Astrocyte (in vitro differentiated cells and primary cell): ENCODE measurements at regions not wholly inside any gene's neighbourhood (a gene's known extent, or its start where the extent isn't known, plus 50 kb on each side); places are given as distances from the start of the nearest gene placed in this dataset.

Experiments used
- DNase-seq: peaks from one replicate; pipeline ENCODE4 v3.0.0-alpha.2; 2010; ENCODE audit warnings: low read depth
- FAIRE-seq: peaks from 2 replicates; lab custom pipeline; 2011; peaks lifted over from hg19 to GRCh38; lab: Jason Lieb, UNC
- H2AFZ ChIP-seq: 2 replicates; pipeline ENCODE4 v1.6.0; 2012; ENCODE audit warnings: low read depth, low read length, inconsistent platforms
- H3K27ac ChIP-seq: 2 replicates; pipeline ENCODE4 v1.5.1; 2011; ENCODE audit warnings: low read depth, low read length, inconsistent platforms
- H3K27me3 ChIP-seq: 2 replicates; pipeline ENCODE4 v1.6.0; 2011; ENCODE audit warnings: low read length, inconsistent platforms; ENCODE audit not compliant: insufficient read depth
- H3K36me3 ChIP-seq: 2 replicates; pipeline ENCODE4 v1.5.1; 2011; ENCODE audit warnings: low read length, inconsistent platforms; ENCODE audit not compliant: insufficient read depth
- H3K4me1 ChIP-seq: 2 replicates; pipeline ENCODE4 v1.5.1; 2011; ENCODE audit warnings: low read length, inconsistent platforms; ENCODE audit not compliant: insufficient read depth
- H3K4me2 ChIP-seq: 2 replicates; pipeline ENCODE4 v1.6.0; 2012; ENCODE audit warnings: low read length, inconsistent platforms
- H3K4me3 ChIP-seq: 2 replicates; pipeline ENCODE4 v1.5.1; 2011; ENCODE audit warnings: low read depth, mild to moderate bottlenecking, low read length, inconsistent platforms; ENCODE audit not compliant: insufficient read depth
- H3K79me2 ChIP-seq: 2 replicates; pipeline ENCODE4 v1.6.0; 2012; ENCODE audit warnings: mild to moderate bottlenecking, low read length, inconsistent platforms; ENCODE audit not compliant: insufficient read depth
- H3K9ac ChIP-seq: 2 replicates; pipeline ENCODE4 v1.6.0; 2012; ENCODE audit warnings: mild to moderate bottlenecking, low read length, inconsistent platforms
- H3K9me3 ChIP-seq: 2 replicates; pipeline ENCODE4 v1.5.1; 2012; ENCODE audit warnings: low read depth, mild to moderate bottlenecking, low read length, inconsistent platforms; ENCODE audit not compliant: insufficient read depth
- H4K20me1 ChIP-seq: 2 replicates; pipeline ENCODE4 v1.6.0; 2012; ENCODE audit warnings: low read length, inconsistent platforms; ENCODE audit not compliant: insufficient read depth
- H3K27ac Mint-ChIP-seq: one replicate; pipeline ENCODE4 v1.8.0; 2021; ENCODE audit warnings: mild to moderate bottlenecking, mixed read lengths; ENCODE audit not compliant: unreplicated experiment
- H3K27me3 Mint-ChIP-seq: one replicate; pipeline ENCODE4 v1.8.0; 2021; ENCODE audit warnings: low read depth, mixed read lengths; ENCODE audit not compliant: unreplicated experiment
- H3K36me3 Mint-ChIP-seq: one replicate; pipeline ENCODE4 v1.8.0; 2021; ENCODE audit warnings: low read depth, mixed read lengths; ENCODE audit not compliant: unreplicated experiment
- H3K4me1 Mint-ChIP-seq: one replicate; pipeline ENCODE4 v1.8.0; 2021; ENCODE audit warnings: low read depth, mixed read lengths; ENCODE audit not compliant: unreplicated experiment
- H3K4me3 Mint-ChIP-seq: one replicate; pipeline ENCODE4 v1.8.0; 2021; ENCODE audit warnings: mild to moderate bottlenecking, moderate library complexity, mixed read lengths; ENCODE audit not compliant: unreplicated experiment
- H3K9me3 Mint-ChIP-seq: one replicate; pipeline ENCODE4 v1.8.0; 2021; ENCODE audit warnings: mild to moderate bottlenecking, mixed read lengths; ENCODE audit not compliant: unreplicated experiment
- CTCF ChIP-seq: IDR thresholded peaks from 2 replicates; pipeline ENCODE4 v1.5.1; 2011; ENCODE audit warnings: low read depth, mild to moderate bottlenecking, inconsistent platforms, low read length, moderate library complexity; ENCODE audit not compliant: insufficient read depth
- EZH2 ChIP-seq: IDR thresholded peaks from 2 replicates; pipeline ENCODE4 v1.6.1; 2012; ENCODE audit warnings: mild to moderate bottlenecking, low read length, inconsistent platforms; ENCODE audit not compliant: insufficient read depth

GRCh38 chr18:70709720-70710119 lies 420.9 kb downstream of the SOCS6 start:
- no peak for TF ChIP-seq EZH2
- TF ChIP-seq CTCF, result no peak
- H3K9me3 Mint-ChIP-seq, result peaks cover 7% of the 10 kb centered on the region

GRCh38 chr18:70709144-70709543 lies 420.3 kb downstream of the SOCS6 start:
- TF ChIP-seq EZH2 (no peak), CTCF (no peak)
- no peaks in the 10 kb centered on the region for H4K20me1 ChIP-seq
- no peak overlapping the region for H3K4me3 ChIP-seq
- H3K9me3 ChIP-seq, result no peaks in the 10 kb centered on the region
- no peak overlapping the region for H2AFZ ChIP-seq
- H3K9ac ChIP-seq, result no peak overlapping the region
- no peaks in the 10 kb centered on the region for H3K36me3 ChIP-seq
- no peak overlapping the region for H3K27ac Mint-ChIP-seq
- H3K4me2 ChIP-seq, result no peak overlapping the region
- no peaks in the 10 kb centered on the region for H3K4me1 ChIP-seq
- DNase-seq (no peak), FAIRE-seq (no peak)
- H3K4me3 Mint-ChIP-seq, result no peak overlapping the region
- H3K27me3 Mint-ChIP-seq, result no peaks in the 10 kb centered on the region
- H3K9me3 Mint-ChIP-seq, result peaks cover 7% of the 10 kb centered on the region
- no peaks in the 10 kb centered on the region for H3K4me1 Mint-ChIP-seq
- no peak overlapping the region for H3K27ac ChIP-seq
- H3K79me2 ChIP-seq, result no peaks in the 10 kb centered on the region
- no peaks in the 10 kb centered on the region for H3K36me3 Mint-ChIP-seq
- no peaks in the 10 kb centered on the region for H3K27me3 ChIP-seq

More at GRCh38 chr18:70709720-70710119, 420.9 kb downstream of the SOCS6 start:
- no peaks in the 10 kb centered on the region for H3K9me3 ChIP-seq
- DNase-seq, result no peak
- no peak overlapping the region for H3K9ac ChIP-seq
- no peak overlapping the region for H3K4me3 ChIP-seq
- H3K4me2 ChIP-seq, result no peak overlapping the region
- Mint-ChIP-seq H3K36me3 (no peaks in the 10 kb centered on the region), H3K4me3 (no peak overlapping the region), H3K27ac (no peak overlapping the region), H3K4me1 (no peaks in the 10 kb centered on the region), H3K27me3 (no peaks in the 10 kb centered on the region)
- H3K36me3 ChIP-seq, result no peaks in the 10 kb centered on the region
- H3K27me3 ChIP-seq, result no peaks in the 10 kb centered on the region
- H3K4me1 ChIP-seq, result no peaks in the 10 kb centered on the region
- FAIRE-seq, result no peak
- H3K79me2 ChIP-seq, result no peaks in the 10 kb centered on the region
- H4K20me1 ChIP-seq, result no peaks in the 10 kb centered on the region
- no peak overlapping the region for H3K27ac ChIP-seq
- H2AFZ ChIP-seq, result no peak overlapping the region

- H3K9ac ChIP-seq, result no peak overlapping the region
- no peaks in the 10 kb centered on the region for H3K9me3 ChIP-seq
- no peak for FAIRE-seq
- TF ChIP-seq EZH2 (no peak), CTCF (no peak)
- Mint-ChIP-seq H3K9me3 (peaks cover 2% of the 10 kb centered on the region), H3K27ac (no peak overlapping the region), H3K36me3 (no peaks in the 10 kb centered on the region), H3K27me3 (no peaks in the 10 kb centered on the region), H3K4me1 (no peaks in the 10 kb centered on the region), H3K4me3 (no peak overlapping the region)
- no peaks in the 10 kb centered on the region for H3K4me1 ChIP-seq
- no peak overlapping the region for H3K27ac ChIP-seq
- H3K4me2 ChIP-seq, result no peak overlapping the region
- no peaks in the 10 kb centered on the region for H3K36me3 ChIP-seq
- DNase-seq, result no peak
- no peaks in the 10 kb centered on the region for H3K27me3 ChIP-seq
- H3K4me3 ChIP-seq, result no peak overlapping the region
- no peaks in the 10 kb centered on the region for H4K20me1 ChIP-seq
- no peaks in the 10 kb centered on the region for H3K79me2 ChIP-seq
- no peak overlapping the region for H2AFZ ChIP-seq
Measured at GRCh38 chr18:70705831-70706416, 417.1 kb downstream of the SOCS6 start.
